Small intestine (tissue), 7 donors: ENCODE measurements at regions not wholly inside any gene's neighbourhood (a gene's known extent, or its start where the extent isn't known, plus 50 kb on each side); places are given as distances from the start of the nearest gene placed in this dataset.

ENCODE experiments used
- DNase-seq, 2 donors: peaks; one replicate each; pipeline versions ENCODE4 v3.0.0 to v3.0.0-alpha.2; 2013
- FAIRE-seq: peaks from 2 replicates; lab custom pipeline; 2012; peaks lifted over from hg19 to GRCh38; lab: Jason Lieb, UNC
- H3K27ac ChIP-seq, 3 donors: one replicate each; pipeline ENCODE4 v1.5.1; 2013; ENCODE audit warnings: low read length in 2 of 3, mild to moderate bottlenecking in 2 of 3, control low read depth in 1 of 3, inconsistent platforms in 1 of 3, low read depth in 1 of 3, moderate library complexity in 1 of 3
- H3K27me3 ChIP-seq, 3 donors: one replicate each; pipeline ENCODE4 v1.6.1; 2013; ENCODE audit warnings: low read length in 3 of 3, inconsistent platforms in 1 of 3; ENCODE audit not compliant: control insufficient read depth in 3 of 3, insufficient read depth in 3 of 3
- H3K36me3 ChIP-seq, 3 donors: one replicate each; pipeline ENCODE4 v1.6.1; 2013; ENCODE audit warnings: low read length in 3 of 3, inconsistent platforms in 1 of 3, low read depth in 1 of 3, mild to moderate bottlenecking in 1 of 3, moderate library complexity in 1 of 3; ENCODE audit not compliant: control insufficient read depth in 3 of 3, insufficient read depth in 2 of 3
- H3K4me1 ChIP-seq, 3 donors: one replicate each; pipeline ENCODE4 v1.6.1; 2013; ENCODE audit warnings: low read length in 2 of 3, inconsistent platforms in 1 of 3, low read depth in 1 of 3, mild to moderate bottlenecking in 1 of 3, moderate library complexity in 1 of 3; ENCODE audit not compliant: control insufficient read depth in 3 of 3, insufficient read depth in 2 of 3
- H3K4me3 ChIP-seq, 3 donors: one replicate each; pipeline ENCODE4 v1.5.1; 2013; ENCODE audit warnings: low read length in 3 of 3, control low read depth in 1 of 3, inconsistent platforms in 1 of 3, low read depth in 1 of 3, mild to moderate bottlenecking in 1 of 3, moderate library complexity in 1 of 3
- H3K9me3 ChIP-seq, 2 donors: one replicate each; pipeline ENCODE4 v1.6.1; 2013; ENCODE audit warnings: low read depth in 1 of 2, low read length in 1 of 2; ENCODE audit not compliant: control insufficient read depth in 2 of 2, insufficient read depth in 1 of 2
- WGBS, 3 donors: extraction: QIAGEN DNeasy Blood & Tissue Kit; methylation state at CpG; one replicate each; pipeline ENCODE4 v1.1.7; 2013; 5-methylcytosine and 5-hydroxymethylcytosine counted together
- donor health status: healthy with polysubstance abuse.
- donor health status: control.
- donor health status: control.
- donor health status: Bipolar disorder and iron deficiency.
- donor health status: healthy.

GRCh38 chr5:136717917-136718316, 352.6 kb upstream of the TRPC7 start:
- FAIRE-seq: no peak

DNA sequence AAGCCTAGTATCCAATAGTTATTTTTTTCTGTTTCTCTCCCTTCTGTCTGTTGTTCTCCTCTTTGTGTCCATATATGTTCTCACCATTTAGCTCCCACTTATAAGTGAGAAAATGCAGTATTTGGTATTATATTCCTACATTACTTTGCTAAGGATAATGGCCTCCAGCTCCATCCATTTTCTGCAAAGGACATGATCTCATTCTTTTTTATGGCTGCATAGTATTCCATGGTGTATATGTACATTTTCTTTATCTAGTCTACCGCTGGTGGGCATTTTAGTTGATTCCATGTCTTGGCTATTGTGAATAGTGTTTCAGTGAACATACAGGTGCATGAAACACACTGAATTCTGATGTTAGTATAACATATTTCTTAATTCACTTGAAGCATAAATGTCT, 348.9 kb upstream of the TRPC7 start:
- H3K27ac ChIP-seq: no peak overlapping the region
- no peaks in the 10 kb centered on the region for H3K4me1 ChIP-seq
- 83 to 94% (median 89%) methylated on average over 1 of the region's 1 CpG for WGBS, 3 donors
- H3K36me3 ChIP-seq: no peaks in the 10 kb centered on the region
- H3K9me3 ChIP-seq: no peaks in the 10 kb centered on the region
- H3K4me3 ChIP-seq: no peak overlapping the region
- DNase-seq (no peak), FAIRE-seq (no peak)
- H3K27me3 ChIP-seq: no peaks in the 10 kb centered on the region

More at GRCh38 chr5:136717917-136718316, 352.6 kb upstream of the TRPC7 start:
- H3K4me1 ChIP-seq: no peaks in the 10 kb centered on the region
- H3K4me3 ChIP-seq: no peak overlapping the region
- no peaks in the 10 kb centered on the region for H3K36me3 ChIP-seq
- H3K9me3 ChIP-seq: no peaks in the 10 kb centered on the region
- no peak for DNase-seq
- no peak overlapping the region for H3K27ac ChIP-seq
- H3K27me3 ChIP-seq: no peaks in the 10 kb centered on the region

- DNase-seq: no peak
- Histone ChIP-seq H3K9me3 (no peaks in the 10 kb centered on the region), H3K36me3 (no peaks in the 10 kb centered on the region), H3K27me3 (no peaks in the 10 kb centered on the region), H3K27ac (no peak overlapping the region), H3K4me3 (no peak overlapping the region), H3K4me1 (no peaks in the 10 kb centered on the region)
- no peak for FAIRE-seq
These were observed 347.3 kb upstream of the TRPC7 start for GRCh38 chr5:136712628-136713027.

DNA sequence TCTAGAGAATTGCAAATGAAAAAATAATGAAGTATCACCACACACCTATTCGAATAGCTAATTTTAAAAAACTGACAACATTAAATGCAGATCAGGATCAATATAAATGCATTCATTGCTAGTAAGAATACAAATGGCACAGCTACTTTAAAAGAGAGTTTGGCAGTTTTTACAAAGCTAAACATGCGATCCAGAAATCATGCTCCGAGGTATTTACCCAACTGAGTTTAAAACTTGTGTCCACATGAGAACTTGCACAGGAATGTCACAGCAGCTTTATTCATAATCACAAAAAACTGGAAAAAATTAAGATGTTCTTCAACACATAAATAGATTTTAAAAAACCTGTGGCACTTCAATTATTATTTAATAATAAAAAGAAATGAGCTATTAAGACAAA, 345.5 kb upstream of the TRPC7 start:
- Histone ChIP-seq H3K27me3 (no peaks in the 10 kb centered on the region), H3K4me3 (no peak overlapping the region), H3K4me1 (no peaks in the 10 kb centered on the region), H3K36me3 (no peaks in the 10 kb centered on the region), H3K27ac (no peak overlapping the region), H3K9me3 (no peaks in the 10 kb centered on the region)
- WGBS, 3 donors: 84 to 91% (median 85%) methylated on average over 3 of the region's 3 CpGs
- no peak for DNase-seq
- no peak for FAIRE-seq

- no peak overlapping the region for H3K4me3 ChIP-seq
- H3K27me3 ChIP-seq: no peaks in the 10 kb centered on the region
- DNase-seq: no peak
- H3K27ac ChIP-seq: no peak overlapping the region
- WGBS, 3 donors: 85 to 97% (median 95%) methylated on average over 1 of the region's 1 CpG
- FAIRE-seq: no peak
- no peaks in the 10 kb centered on the region for H3K36me3 ChIP-seq
- H3K9me3 ChIP-seq: no peaks in the 10 kb centered on the region
- H3K4me1 ChIP-seq: no peaks in the 10 kb centered on the region
These were observed 338.4 kb upstream of the TRPC7 start for GRCh38 chr5:136703706-136704105.

DNA sequence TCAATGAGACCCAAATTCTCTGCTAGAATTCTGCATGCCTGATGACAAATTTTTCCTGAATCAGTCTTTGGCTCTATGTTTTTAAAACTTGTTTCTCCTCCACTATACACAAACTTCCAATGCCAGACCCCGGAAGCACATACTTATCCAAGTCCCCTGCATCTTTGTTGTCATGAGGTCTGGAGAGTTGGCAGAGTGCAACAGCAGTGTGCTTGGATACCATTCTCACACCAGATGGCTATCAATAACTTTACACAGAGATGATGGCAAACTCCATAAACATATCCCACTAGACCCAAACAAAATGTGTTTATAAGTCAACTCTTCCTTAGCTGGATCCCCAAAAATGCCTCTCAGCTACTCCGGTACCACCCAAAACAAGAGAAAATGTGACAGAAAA, 337.7 kb upstream of the TRPC7 start:
- no peak overlapping the region for H3K4me3 ChIP-seq
- no peaks in the 10 kb centered on the region for H3K27me3 ChIP-seq
- no peaks in the 10 kb centered on the region for H3K36me3 ChIP-seq
- no peaks in the 10 kb centered on the region for H3K9me3 ChIP-seq
- H3K27ac ChIP-seq: no peak overlapping the region
- WGBS, 3 donors: 68 to 92% (median 90%) methylated on average over 2 of the region's 2 CpGs
- DNase-seq (no peak), FAIRE-seq (no peak)
- H3K4me1 ChIP-seq: no peaks in the 10 kb centered on the region

DNA sequence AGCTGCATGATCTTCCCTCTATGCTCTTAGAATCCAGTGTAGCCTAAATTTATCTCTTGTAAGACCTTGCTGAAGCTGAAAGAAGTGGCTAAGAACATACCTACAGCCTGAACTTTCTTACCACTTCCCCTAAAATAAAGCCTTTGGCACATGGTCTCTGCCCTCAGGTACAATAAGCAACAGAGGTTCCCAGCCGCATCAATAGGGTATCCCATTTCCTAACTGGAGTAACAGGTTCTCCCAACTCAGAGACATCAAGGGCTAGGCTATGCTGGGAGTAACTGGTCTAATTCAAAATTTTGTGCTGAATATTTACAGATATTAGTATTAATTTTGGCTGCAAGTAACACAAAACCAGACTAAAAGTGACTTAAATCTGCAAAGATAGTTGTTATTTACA, 335.8 kb upstream of the TRPC7 start:
- Histone ChIP-seq H3K27me3 (no peaks in the 10 kb centered on the region), H3K36me3 (no peaks in the 10 kb centered on the region), H3K9me3 (no peaks in the 10 kb centered on the region), H3K4me1 (no peaks in the 10 kb centered on the region), H3K27ac (no peak overlapping the region), H3K4me3 (no peak overlapping the region)
- FAIRE-seq: no peak
- WGBS, 3 donors: 67 to 79% (median 73%) methylated on average over 1 of the region's 1 CpG
- no peak for DNase-seq

GRCh38 chr5:136699651-136700050, 334.3 kb upstream of the TRPC7 start:
- H3K36me3 ChIP-seq: no peaks in the 10 kb centered on the region
- 54 to 60% (median 55%) methylated on average over 7 of the region's 7 CpGs for WGBS, 3 donors
- H3K4me3 ChIP-seq: no peak overlapping the region
- no peaks in the 10 kb centered on the region for H3K27me3 ChIP-seq
- no peak overlapping the region for H3K27ac ChIP-seq
- no peaks in the 10 kb centered on the region for H3K9me3 ChIP-seq
- FAIRE-seq (no peak), DNase-seq (no peak)
- H3K4me1 ChIP-seq: no peaks in the 10 kb centered on the region

GRCh38 chr5:136698970-136699369, 333.6 kb upstream of the TRPC7 start:
- WGBS, 3 donors: 76 to 83% (median 78%) methylated on average over 5 of the region's 5 CpGs
- H3K4me1 ChIP-seq: no peaks in the 10 kb centered on the region
- no peaks in the 10 kb centered on the region for H3K9me3 ChIP-seq
- DNase-seq: no peak
- FAIRE-seq: no peak
- no peak overlapping the region for H3K27ac ChIP-seq
- H3K27me3 ChIP-seq: no peaks in the 10 kb centered on the region
- H3K36me3 ChIP-seq: no peaks in the 10 kb centered on the region
- peak overlapping the region in 1 of 3 donors; percentile 14 for H3K4me3 ChIP-seq
